GM23338 (cell line): ENCODE measurements at regions not wholly inside any gene's neighbourhood (a gene's known extent, or its start where the extent isn't known, plus 50 kb on each side); places are given as distances from the start of the nearest gene placed in this dataset.

Experiments
- ETS1 ChIP-seq: IDR thresholded peaks from 2 replicates; pipeline ENCODE4 v1.6.1; 2016; ENCODE audit warnings: antibody characterized with exemption
- REST ChIP-seq: IDR thresholded peaks from one replicate; pipeline ENCODE4 v1.6.1; 2018; ENCODE audit warnings: antibody characterized with exemption; ENCODE audit not compliant: unreplicated experiment
- ZNF331 ChIP-seq: fragments of 250-450 bp; sonication (Bioruptor Pico); IDR thresholded peaks from 2 replicates; pipeline ENCODE4 v1.5.0; 2020; ENCODE audit warnings: low read depth, mild to moderate bottlenecking, moderate library complexity
- ZNF462 ChIP-seq: fragments of 250-450 bp; sonication (Bioruptor Pico); IDR thresholded peaks from 2 replicates; pipeline ENCODE4 v1.5.0; 2020; ENCODE audit warnings: mild to moderate bottlenecking, moderate library complexity

GRCh38 chr15:34501131-34501530, 63.5 kb upstream of the GOLGA8A start (continued):
- no peak for TF ChIP-seq ZNF462 (CRISPR knock-in tag)
- no peak for TF ChIP-seq REST
- no peak for TF ChIP-seq ETS1
- TF ChIP-seq ZNF331 (CRISPR knock-in tag): no peak
